Umbilical cord (tissue), 1 donor: ENCODE measurements at regions not wholly inside any gene's neighbourhood (a gene's known extent, or its start where the extent isn't known, plus 50 kb on each side); places are given as distances from the start of the nearest gene placed in this dataset.
A peak's percentile ranks its signal among the peaks of the same experiment; 100 is the strongest.

ENCODE experiments used
- DNase-seq: peaks from one replicate; pipeline ENCODE4 v3.0.0-alpha.2; 2015; ENCODE audit warnings: low spot score

GRCh38 chr2:163369111-163369510, 366.7 kb downstream of the FIGN start:
- DNase-seq, result no peak

- no peak for DNase-seq
These were observed 367.2 kb downstream of the FIGN start for GRCh38 chr2:163368655-163369054.

GRCh38 chr2:163367825-163368582, 367.8 kb downstream of the FIGN start:
- DNase-seq, result no peak

GRCh38 chr2:163364736-163365135, 371.1 kb downstream of the FIGN start:
- no peak for DNase-seq

- DNase-seq, result peak; percentile 12
These were observed 382.3 kb downstream of the FIGN start for GRCh38 chr2:163353551-163353950.

- no peak for DNase-seq
These were observed 383.8 kb downstream of the FIGN start for GRCh38 chr2:163351966-163352365.

- DNase-seq, result no peak
These were observed 384.7 kb downstream of the FIGN start for GRCh38 chr2:163351143-163351542.

- DNase-seq, result peak; percentile 58
These were observed 386.9 kb downstream of the FIGN start for GRCh38 chr2:163348857-163349380.

- peak; percentile 86 for DNase-seq
These were observed 387.6 kb downstream of the FIGN start for GRCh38 chr2:163347982-163348856.

- DNase-seq, result peak; percentile 71
These were observed 389.8 kb downstream of the FIGN start for GRCh38 chr2:163345795-163346573.

- DNase-seq, result no peak
These were observed 392.5 kb downstream of the FIGN start for GRCh38 chr2:163343316-163343715.

GRCh38 chr2:163341426-163341825, 394.4 kb downstream of the FIGN start:
- no peak for DNase-seq

- no peak for DNase-seq
These were observed 397.5 kb downstream of the FIGN start for GRCh38 chr2:163338270-163338669.

GRCh38 chr2:163324677-163325076, 411.1 kb downstream of the FIGN start:
- DNase-seq, result no peak

GRCh38 chr2:163319006-163319405, 416.8 kb downstream of the FIGN start:
- no peak for DNase-seq

GRCh38 chr2:163314712-163315111, 421.1 kb downstream of the FIGN start:
- no peak for DNase-seq

GRCh38 chr2:163312713-163313112, 423.1 kb downstream of the FIGN start:
- DNase-seq, result peak; percentile 20

- DNase-seq, result no peak
These were observed 429.2 kb downstream of the FIGN start for GRCh38 chr2:163306647-163307046.

GRCh38 chr2:163302141-163302540, 433.7 kb downstream of the FIGN start:
- DNase-seq, result no peak

- DNase-seq, result no peak
These were observed 444.0 kb downstream of the FIGN start for GRCh38 chr2:163291790-163292189.

GRCh38 chr2:163281717-163282116, 443.1 kb upstream of the KCNH7 start:
- no peak for DNase-seq
